K562 (cell line): ENCODE measurements at regions not wholly inside any gene's neighbourhood (a gene's known extent, or its start where the extent isn't known, plus 50 kb on each side); places are given as distances from the start of the nearest gene placed in this dataset.

Experiments
- FOS ChIP-seq: IDR thresholded peaks from 3 replicates; pipeline ENCODE4 v1.6.1; 2011; ENCODE audit not compliant: insufficient read length; ENCODE audit errors: extremely low read depth
- MBD2 ChIP-seq: sonication (generic); IDR thresholded peaks from 2 replicates; pipeline ENCODE4 v1.6.1; 2016; ENCODE audit warnings: low read depth, borderline replicate concordance
- THRAP3 ChIP-seq: fragments of 450-650 bp; IDR thresholded peaks from 2 replicates; pipeline ENCODE4 v1.6.1; 2016; ENCODE audit warnings: mild to moderate bottlenecking, inconsistent platforms, borderline replicate concordance
- ZNF24 ChIP-seq: fragments of 450-650 bp; IDR thresholded peaks from 2 replicates; pipeline ENCODE4 v1.6.1; 2016
- TF ChIP-seq, protein P1 (sequence below): fragments of 250-450 bp; sonication (Bioruptor Pico); IDR thresholded peaks from 2 replicates; pipeline ENCODE4 v1.8.0; 2021; ENCODE audit warnings: borderline replicate concordance, mild to moderate bottlenecking, moderate library complexity; ENCODE audit not compliant: poor library complexity, severe bottlenecking
- TF ChIP-seq, protein P2 (sequence below): fragments of 250-450 bp; sonication (Bioruptor Pico); IDR thresholded peaks from 2 replicates; pipeline ENCODE4 v1.4.0; 2020; ENCODE audit warnings: mild to moderate bottlenecking, moderate library complexity, borderline replicate concordance
- TF ChIP-seq, protein P3 (sequence below): fragments of 200-400 bp; formaldehyde crosslinking; IDR thresholded peaks from 2 replicates; pipeline ENCODE4 v1.6.1; 2017; ENCODE audit warnings: mild to moderate bottlenecking, low read depth, low read length, moderate library complexity
- TF ChIP-seq, protein P4 (sequence below): fragments of 450-650 bp; IDR thresholded peaks from 2 replicates; pipeline ENCODE4 v1.6.1; 2016; ENCODE audit warnings: low read depth
- TF ChIP-seq, protein P5 (sequence below), 2 experiments: IDR thresholded peaks in 1 of 2; conservative IDR thresholded peaks in 1 of 2; 2 replicates each; pipeline ENCODE4 v1.6.1; 2016; ENCODE audit warnings: low read depth in 2 of 2, mild to moderate bottlenecking in 1 of 2, missing compliant biosample characterization in 1 of 2, missing genetic modification characterization in 1 of 2, moderate library complexity in 1 of 2

DNA sequence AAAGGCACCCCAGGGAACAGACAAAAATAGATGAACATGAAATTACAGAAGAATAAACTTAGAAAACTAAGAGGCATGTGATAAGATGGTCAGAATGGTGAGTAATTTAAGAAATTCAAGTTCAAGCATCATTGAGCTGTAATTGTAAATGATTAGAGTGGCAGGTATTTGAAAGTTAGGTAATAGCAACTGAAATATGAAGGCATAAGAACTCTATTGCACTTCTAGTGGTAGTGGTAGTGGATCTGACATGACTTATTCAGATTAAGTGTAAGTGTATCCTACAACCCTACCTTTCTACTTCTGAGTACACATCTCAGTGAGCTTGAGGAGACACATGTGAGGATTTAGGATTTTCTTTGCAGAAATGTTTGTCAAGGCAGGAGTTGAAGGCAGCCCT is 192.9 kb upstream of the RIOK2 start (continued):
- TF ChIP-seq, protein P1, sequence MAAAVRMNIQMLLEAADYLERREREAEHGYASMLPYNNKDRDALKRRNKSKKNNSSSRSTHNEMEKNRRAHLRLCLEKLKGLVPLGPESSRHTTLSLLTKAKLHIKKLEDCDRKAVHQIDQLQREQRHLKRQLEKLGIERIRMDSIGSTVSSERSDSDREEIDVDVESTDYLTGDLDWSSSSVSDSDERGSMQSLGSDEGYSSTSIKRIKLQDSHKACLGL (CRISPR knock-in tag) = no peak
- TF ChIP-seq THRAP3 (no peak), MBD2 (no peak), ZNF24 (no peak), FOS (no peak)
- TF ChIP-seq, protein P2, sequence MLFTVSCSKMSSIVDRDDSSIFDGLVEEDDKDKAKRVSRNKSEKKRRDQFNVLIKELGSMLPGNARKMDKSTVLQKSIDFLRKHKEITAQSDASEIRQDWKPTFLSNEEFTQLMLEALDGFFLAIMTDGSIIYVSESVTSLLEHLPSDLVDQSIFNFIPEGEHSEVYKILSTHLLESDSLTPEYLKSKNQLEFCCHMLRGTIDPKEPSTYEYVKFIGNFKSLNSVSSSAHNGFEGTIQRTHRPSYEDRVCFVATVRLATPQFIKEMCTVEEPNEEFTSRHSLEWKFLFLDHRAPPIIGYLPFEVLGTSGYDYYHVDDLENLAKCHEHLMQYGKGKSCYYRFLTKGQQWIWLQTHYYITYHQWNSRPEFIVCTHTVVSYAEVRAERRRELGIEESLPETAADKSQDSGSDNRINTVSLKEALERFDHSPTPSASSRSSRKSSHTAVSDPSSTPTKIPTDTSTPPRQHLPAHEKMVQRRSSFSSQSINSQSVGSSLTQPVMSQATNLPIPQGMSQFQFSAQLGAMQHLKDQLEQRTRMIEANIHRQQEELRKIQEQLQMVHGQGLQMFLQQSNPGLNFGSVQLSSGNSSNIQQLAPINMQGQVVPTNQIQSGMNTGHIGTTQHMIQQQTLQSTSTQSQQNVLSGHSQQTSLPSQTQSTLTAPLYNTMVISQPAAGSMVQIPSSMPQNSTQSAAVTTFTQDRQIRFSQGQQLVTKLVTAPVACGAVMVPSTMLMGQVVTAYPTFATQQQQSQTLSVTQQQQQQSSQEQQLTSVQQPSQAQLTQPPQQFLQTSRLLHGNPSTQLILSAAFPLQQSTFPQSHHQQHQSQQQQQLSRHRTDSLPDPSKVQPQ = no peak
- TF ChIP-seq, protein P3, sequence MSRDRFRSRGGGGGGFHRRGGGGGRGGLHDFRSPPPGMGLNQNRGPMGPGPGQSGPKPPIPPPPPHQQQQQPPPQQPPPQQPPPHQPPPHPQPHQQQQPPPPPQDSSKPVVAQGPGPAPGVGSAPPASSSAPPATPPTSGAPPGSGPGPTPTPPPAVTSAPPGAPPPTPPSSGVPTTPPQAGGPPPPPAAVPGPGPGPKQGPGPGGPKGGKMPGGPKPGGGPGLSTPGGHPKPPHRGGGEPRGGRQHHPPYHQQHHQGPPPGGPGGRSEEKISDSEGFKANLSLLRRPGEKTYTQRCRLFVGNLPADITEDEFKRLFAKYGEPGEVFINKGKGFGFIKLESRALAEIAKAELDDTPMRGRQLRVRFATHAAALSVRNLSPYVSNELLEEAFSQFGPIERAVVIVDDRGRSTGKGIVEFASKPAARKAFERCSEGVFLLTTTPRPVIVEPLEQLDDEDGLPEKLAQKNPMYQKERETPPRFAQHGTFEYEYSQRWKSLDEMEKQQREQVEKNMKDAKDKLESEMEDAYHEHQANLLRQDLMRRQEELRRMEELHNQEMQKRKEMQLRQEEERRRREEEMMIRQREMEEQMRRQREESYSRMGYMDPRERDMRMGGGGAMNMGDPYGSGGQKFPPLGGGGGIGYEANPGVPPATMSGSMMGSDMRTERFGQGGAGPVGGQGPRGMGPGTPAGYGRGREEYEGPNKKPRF = no peak
- TF ChIP-seq, protein P4, sequence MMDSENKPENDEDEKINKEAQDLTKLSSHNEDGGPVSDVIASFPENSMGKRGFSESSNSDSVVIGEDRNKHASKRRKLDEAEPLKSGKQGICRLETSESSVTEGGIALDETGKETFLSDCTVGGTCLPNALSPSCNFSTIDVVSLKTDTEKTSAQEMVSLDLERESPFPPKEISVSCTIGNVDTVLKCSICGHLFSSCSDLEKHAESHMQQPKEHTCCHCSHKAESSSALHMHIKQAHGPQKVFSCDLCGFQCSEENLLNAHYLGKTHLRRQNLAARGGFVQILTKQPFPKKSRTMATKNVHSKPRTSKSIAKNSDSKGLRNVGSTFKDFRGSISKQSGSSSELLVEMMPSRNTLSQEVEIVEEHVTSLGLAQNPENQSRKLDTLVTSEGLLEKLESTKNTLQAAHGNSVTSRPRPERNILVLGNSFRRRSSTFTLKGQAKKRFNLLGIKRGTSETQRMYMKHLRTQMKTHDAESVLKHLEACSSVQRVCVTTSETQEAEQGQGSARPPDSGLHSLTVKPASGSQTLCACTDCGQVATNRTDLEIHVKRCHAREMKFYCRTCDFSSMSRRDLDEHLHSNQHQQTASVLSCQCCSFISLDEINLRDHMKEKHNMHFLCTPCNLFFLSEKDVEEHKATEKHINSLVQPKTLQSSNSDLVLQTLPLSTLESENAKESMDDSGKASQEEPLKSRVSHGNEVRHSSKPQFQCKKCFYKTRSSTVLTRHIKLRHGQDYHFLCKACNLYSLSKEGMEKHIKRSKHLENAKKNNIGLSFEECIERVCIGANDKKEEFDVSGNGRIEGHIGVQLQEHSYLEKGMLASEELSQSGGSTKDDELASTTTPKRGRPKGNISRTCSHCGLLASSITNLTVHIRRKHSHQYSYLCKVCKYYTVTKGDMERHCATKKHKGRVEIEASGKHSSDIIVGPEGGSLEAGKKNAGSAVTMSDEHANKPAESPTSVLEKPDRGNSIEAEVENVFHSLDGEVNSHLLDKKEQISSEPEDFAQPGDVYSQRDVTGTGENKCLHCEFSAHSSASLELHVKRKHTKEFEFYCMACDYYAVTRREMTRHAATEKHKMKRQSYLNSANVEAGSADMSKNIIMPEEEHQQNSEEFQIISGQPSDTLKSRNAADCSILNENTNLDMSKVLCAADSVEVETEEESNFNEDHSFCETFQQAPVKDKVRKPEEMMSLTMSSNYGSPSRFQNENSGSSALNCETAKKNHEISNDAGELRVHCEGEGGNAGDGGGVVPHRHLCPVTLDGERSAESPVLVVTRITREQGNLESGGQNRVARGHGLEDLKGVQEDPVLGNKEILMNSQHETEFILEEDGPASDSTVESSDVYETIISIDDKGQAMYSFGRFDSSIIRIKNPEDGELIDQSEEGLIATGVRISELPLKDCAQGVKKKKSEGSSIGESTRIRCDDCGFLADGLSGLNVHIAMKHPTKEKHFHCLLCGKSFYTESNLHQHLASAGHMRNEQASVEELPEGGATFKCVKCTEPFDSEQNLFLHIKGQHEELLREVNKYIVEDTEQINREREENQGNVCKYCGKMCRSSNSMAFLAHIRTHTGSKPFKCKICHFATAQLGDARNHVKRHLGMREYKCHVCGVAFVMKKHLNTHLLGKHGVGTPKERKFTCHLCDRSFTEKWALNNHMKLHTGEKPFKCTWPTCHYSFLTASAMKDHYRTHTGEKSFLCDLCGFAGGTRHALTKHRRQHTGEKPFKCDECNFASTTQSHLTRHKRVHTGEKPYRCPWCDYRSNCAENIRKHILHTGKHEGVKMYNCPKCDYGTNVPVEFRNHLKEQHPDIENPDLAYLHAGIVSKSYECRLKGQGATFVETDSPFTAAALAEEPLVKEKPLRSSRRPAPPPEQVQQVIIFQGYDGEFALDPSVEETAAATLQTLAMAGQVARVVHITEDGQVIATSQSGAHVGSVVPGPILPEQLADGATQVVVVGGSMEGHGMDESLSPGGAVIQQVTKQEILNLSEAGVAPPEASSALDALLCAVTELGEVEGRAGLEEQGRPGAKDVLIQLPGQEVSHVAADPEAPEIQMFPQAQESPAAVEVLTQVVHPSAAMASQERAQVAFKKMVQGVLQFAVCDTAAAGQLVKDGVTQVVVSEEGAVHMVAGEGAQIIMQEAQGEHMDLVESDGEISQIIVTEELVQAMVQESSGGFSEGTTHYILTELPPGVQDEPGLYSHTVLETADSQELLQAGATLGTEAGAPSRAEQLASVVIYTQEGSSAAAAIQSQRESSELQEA = no peak
- TF ChIP-seq, protein P5, sequence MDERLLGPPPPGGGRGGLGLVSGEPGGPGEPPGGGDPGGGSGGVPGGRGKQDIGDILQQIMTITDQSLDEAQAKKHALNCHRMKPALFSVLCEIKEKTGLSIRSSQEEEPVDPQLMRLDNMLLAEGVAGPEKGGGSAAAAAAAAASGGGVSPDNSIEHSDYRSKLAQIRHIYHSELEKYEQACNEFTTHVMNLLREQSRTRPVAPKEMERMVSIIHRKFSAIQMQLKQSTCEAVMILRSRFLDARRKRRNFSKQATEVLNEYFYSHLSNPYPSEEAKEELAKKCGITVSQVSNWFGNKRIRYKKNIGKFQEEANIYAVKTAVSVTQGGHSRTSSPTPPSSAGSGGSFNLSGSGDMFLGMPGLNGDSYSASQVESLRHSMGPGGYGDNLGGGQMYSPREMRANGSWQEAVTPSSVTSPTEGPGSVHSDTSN (CRISPR knock-in tag; IDR thresholded peaks at IDR 0.05; ENCODE audit: low read depth) = no peak
- TF ChIP-seq, protein P5 (tag; conservative IDR thresholded peaks at IDR 0.05; ENCODE audit: low read depth) = no peak
